Suprapubic skin (tissue), 3 donors: ENCODE measurements at regions not wholly inside any gene's neighbourhood (a gene's known extent, or its start where the extent isn't known, plus 50 kb on each side); places are given as distances from the start of the nearest gene placed in this dataset.

ENCODE experiments used
- POLR2A ChIP-seq, 2 donors: fragments of 450-650 bp; IDR thresholded peaks; one replicate each; pipeline ENCODE4 v1.6.1; 2017; ENCODE audit warnings: antibody characterized with exemption in 2 of 2, mild to moderate bottlenecking in 2 of 2, moderate library complexity in 2 of 2
- TF ChIP-seq, protein P1 (sequence below), 2 donors: fragments of 200-600 bp in 1 of 2; fragments of 450-650 bp in 1 of 2; sonication (generic) in 1 of 2; IDR thresholded peaks; one replicate each; pipeline ENCODE4 v1.5.1; 2016 to 2019; ENCODE audit warnings: antibody characterized with exemption in 2 of 2, mild to moderate bottlenecking in 1 of 2, moderate library complexity in 1 of 2

DNA sequence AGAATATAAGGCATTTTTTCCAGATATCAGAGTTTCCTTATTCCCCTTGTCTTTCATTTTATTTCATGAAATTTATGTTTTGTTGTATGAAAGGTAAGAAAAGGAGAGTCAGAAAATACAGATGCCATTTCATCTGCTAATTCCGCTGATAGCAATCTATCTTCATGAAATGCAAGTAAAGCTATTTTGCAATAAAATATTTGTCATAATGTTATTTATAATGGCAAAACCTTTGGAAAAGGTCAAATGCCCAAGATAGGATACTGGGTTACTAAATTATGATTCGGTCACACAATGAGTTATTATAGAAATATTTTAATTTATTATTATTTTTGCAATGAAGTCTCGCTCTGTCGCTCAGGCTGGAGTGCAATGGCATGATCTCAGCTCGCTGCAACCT lies 124.2 kb downstream of the SPP2 start:
- TF ChIP-seq, protein P1, sequence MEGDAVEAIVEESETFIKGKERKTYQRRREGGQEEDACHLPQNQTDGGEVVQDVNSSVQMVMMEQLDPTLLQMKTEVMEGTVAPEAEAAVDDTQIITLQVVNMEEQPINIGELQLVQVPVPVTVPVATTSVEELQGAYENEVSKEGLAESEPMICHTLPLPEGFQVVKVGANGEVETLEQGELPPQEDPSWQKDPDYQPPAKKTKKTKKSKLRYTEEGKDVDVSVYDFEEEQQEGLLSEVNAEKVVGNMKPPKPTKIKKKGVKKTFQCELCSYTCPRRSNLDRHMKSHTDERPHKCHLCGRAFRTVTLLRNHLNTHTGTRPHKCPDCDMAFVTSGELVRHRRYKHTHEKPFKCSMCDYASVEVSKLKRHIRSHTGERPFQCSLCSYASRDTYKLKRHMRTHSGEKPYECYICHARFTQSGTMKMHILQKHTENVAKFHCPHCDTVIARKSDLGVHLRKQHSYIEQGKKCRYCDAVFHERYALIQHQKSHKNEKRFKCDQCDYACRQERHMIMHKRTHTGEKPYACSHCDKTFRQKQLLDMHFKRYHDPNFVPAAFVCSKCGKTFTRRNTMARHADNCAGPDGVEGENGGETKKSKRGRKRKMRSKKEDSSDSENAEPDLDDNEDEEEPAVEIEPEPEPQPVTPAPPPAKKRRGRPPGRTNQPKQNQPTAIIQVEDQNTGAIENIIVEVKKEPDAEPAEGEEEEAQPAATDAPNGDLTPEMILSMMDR (IDR thresholded peaks at IDR 0.05) = no peak
- TF ChIP-seq POLR2A (IDR thresholded peaks at IDR 0.05) = no peak
